GM13977 (cell line): ENCODE measurements at regions not wholly inside any gene's neighbourhood (a gene's known extent, or its start where the extent isn't known, plus 50 kb on each side); places are given as distances from the start of the nearest gene placed in this dataset.

Experiments used
- DNase-seq: peaks from one replicate; pipeline ENCODE4 v3.0.0; 2012; ENCODE audit warnings: low spot score
- CTCF ChIP-seq: IDR thresholded peaks from 2 replicates; pipeline ENCODE4 v1.5.1; 2012; ENCODE audit warnings: mild to moderate bottlenecking, control low read depth; ENCODE audit not compliant: insufficient read depth; ENCODE audit errors: extremely low read depth, missing control alignments
- in situ Hi-C: fragments of 300-500 bp; cut with MboI; formaldehyde crosslinking; loops from one replicate; pipeline ENCODE4 v1.12.0; 2022; ENCODE audit warnings: low sequenced_read_pairs, low pct_unique_long_range_greater_than_20kb, mixed read lengths, inconsistent platforms; ENCODE audit not compliant: unreplicated experiment

DNA sequence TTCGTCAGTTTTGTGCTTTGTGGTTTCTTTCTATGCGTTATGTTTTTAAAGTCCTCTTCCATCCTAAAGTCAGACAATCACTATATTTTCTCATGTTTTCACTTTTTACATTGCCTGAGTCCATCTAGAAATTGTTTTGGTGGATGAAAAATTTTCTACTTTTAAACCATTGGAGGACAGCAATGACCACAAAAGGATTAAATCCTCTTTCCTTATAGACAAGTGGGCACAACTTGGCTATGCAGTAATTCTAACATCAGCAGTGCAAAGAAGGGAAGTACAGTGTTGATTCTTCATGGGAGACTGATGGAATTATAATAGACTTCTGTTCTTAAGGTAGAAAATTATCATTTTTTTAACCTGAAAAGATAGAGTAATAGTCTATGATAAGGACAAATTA lies 75.5 kb downstream of the PALM2AKAP2 start:
- no peak for TF ChIP-seq CTCF
- in situ Hi-C loops, result no loop called here
- no peak for DNase-seq

GRCh38 chr9:109856785-109857184 lies 76.8 kb downstream of the PALM2AKAP2 start:
- TF ChIP-seq CTCF, result no peak
- DNase-seq, result no peak
- in situ Hi-C loops, result no loop called here

GRCh38 chr9:109857336-109857735 lies 77.3 kb downstream of the PALM2AKAP2 start:
- TF ChIP-seq CTCF, result no peak
- in situ Hi-C loops, result no loop called here
- no peak for DNase-seq

DNA sequence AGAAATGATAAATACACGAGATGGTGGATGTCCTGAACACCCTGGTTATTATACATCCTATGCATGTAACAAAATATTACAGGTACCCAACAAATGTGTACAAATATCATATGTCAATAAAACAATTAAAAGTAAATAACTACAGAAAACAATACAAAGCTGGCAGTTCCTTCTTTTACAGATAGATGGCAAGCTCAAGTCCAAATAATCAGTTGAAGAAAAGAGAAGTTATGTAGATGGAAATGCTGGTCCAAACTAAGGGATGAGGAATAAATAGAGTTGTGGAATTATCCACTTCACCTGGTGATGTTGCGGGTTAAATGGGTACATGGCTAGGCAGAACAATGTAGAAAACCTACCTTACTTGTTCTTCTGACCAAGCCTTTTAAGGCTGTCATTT lies 79.4 kb downstream of the PALM2AKAP2 start:
- in situ Hi-C loops, result no loop called here
- peak; percentile 25 for TF ChIP-seq CTCF
- no peak for DNase-seq

DNA sequence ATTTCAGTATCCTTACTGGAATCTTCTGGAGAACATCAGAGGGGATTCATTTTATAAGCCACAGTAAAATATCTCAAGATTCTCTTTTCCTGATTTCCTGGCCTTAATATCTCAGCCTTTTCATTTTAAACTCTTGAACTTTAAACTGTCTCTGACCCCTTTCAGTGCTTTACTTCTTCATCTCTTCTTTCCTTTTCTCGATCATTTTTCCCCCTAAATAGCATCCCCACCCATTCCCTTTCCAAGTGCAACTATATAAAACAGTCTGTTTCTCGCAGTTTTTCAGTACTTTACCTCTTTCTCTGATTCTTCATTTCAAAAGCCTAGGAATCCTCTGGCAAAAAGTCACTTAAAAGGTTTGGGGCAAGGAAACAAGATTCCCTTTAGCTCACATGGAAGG lies 80.5 kb downstream of the PALM2AKAP2 start:
- in situ Hi-C loops, result no loop called here
- TF ChIP-seq CTCF, result no peak
- DNase-seq, result no peak

- no peak for DNase-seq
- no peak for TF ChIP-seq CTCF
- in situ Hi-C loops, result no loop called here
These were observed 81.5 kb downstream of the PALM2AKAP2 start for GRCh38 chr9:109861499-109861898.

DNA sequence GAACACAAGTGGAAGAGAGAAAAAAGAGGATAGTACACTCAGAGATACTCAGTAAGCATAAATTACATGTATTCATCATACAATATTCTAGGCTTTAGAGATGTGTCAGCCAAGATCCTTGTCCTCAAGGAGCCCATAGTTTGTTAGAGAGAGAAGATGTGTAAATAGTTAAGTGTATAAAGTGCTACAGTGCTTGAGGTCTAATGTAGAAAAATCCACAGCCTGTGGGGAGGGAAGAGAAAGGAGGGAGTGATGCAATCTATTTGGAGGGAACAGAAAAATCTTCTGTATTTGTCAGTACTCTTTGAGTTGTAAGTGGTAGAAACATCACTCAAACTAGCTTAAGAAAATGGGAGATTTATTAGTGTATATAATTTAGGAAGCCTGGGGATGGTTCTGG lies 81.9 kb downstream of the PALM2AKAP2 start:
- in situ Hi-C loops, result no loop called here
- DNase-seq, result no peak
- no peak for TF ChIP-seq CTCF
